IMR-90 (cell line): ENCODE measurements at regions not wholly inside any gene's neighbourhood (a gene's known extent, or its start where the extent isn't known, plus 50 kb on each side); places are given as distances from the start of the nearest gene placed in this dataset.

Source experiments
- ATAC-seq: fragments of 200-7000 bp; cut with Tn5 transposase; 2 replicates; pipeline ENCODE4 v1.9.1; 2020; ENCODE audit warnings: low read depth, mild to moderate bottlenecking, moderate library complexity
- BruUV-seq: library from RNA; stranded (reverse); fragments of 400-500 nt; replicated peaks from 2 replicates; lab custom pipeline; 2021; lab: Mats Ljungman, UMichigan
- CTCF ChIA-PET: fragments of 300-600 bp; formaldehyde crosslinking; extraction: SDS; loops from one replicate; lab custom pipeline; 2021; ENCODE audit warnings: antibody characterized with exemption; lab: Yijun Ruan, JAX
- POLR2A ChIA-PET: fragments of 300-600 bp; sonication (Branson Sonifier 250); formaldehyde crosslinking; loops from one replicate; lab custom pipeline; 2022; ENCODE audit warnings: antibody characterized with exemption; ENCODE audit not compliant: unreplicated experiment; lab: Charles Lee
- DNase-seq: peaks from one replicate; pipeline ENCODE4 v3.0.0; 2013
- H2AFZ ChIP-seq: replicated peaks from 2 replicates; pipeline ENCODE3; 2013; ENCODE audit warnings: low read length, mild to moderate bottlenecking; ENCODE audit not compliant: poor library complexity
- H2AK5ac ChIP-seq: 2 replicates; pipeline ENCODE4 v1.6.1; 2013; ENCODE audit warnings: low read depth, low read length, inconsistent platforms
- H2AK9ac ChIP-seq: replicated peaks from 2 replicates; pipeline ENCODE3; 2013; ENCODE audit warnings: mild to moderate bottlenecking, low read depth, low read length, moderate library complexity; ENCODE audit not compliant: poor library complexity
- H2BK120ac ChIP-seq: 2 replicates; pipeline ENCODE4 v1.6.1; 2013; ENCODE audit warnings: low read depth, low read length, inconsistent platforms
- H2BK15ac ChIP-seq: 3 replicates; pipeline ENCODE4 v1.6.1; 2013; ENCODE audit warnings: low read depth, low read length, inconsistent platforms
- H2BK20ac ChIP-seq: 2 replicates; pipeline ENCODE4 v1.6.1; 2013; ENCODE audit warnings: low read depth, mild to moderate bottlenecking, inconsistent platforms, low read length, moderate library complexity
- H2BK5ac ChIP-seq: 2 replicates; pipeline ENCODE4 v1.6.1; 2013; ENCODE audit warnings: mild to moderate bottlenecking, low read depth, low read length, inconsistent platforms; ENCODE audit not compliant: poor library complexity, severe bottlenecking
- H3K14ac ChIP-seq: replicated peaks from 2 replicates; pipeline ENCODE4 v1.6.1; 2013; ENCODE audit warnings: low read depth, low read length, inconsistent platforms
- H3K18ac ChIP-seq: 2 replicates; pipeline ENCODE4 v1.6.1; 2013; ENCODE audit warnings: low read depth, low read length, control low read depth
- H3K23ac ChIP-seq: 2 replicates; pipeline ENCODE4 v1.6.1; 2013; ENCODE audit warnings: low read depth, low read length, inconsistent platforms
- H3K27ac ChIP-seq: 2 replicates; pipeline ENCODE4 v1.5.1; 2013; ENCODE audit warnings: mild to moderate bottlenecking, control low read depth, low read length; ENCODE audit not compliant: insufficient read depth
- H3K27me3 ChIP-seq: 2 replicates; pipeline ENCODE4 v1.6.1; 2013; ENCODE audit warnings: low read length; ENCODE audit not compliant: control insufficient read depth, insufficient read depth
- H3K36me3 ChIP-seq: 2 replicates; pipeline ENCODE4 v1.6.1; 2013; ENCODE audit warnings: low read length, mixed read lengths; ENCODE audit not compliant: control insufficient read depth, insufficient read depth
- H3K4ac ChIP-seq: 2 replicates; pipeline ENCODE4 v1.6.1; 2013; ENCODE audit warnings: low read depth, low read length, inconsistent platforms
- H3K4me1 ChIP-seq: 2 replicates; pipeline ENCODE4 v1.6.1; 2013; ENCODE audit warnings: low read length, mixed read lengths; ENCODE audit not compliant: control insufficient read depth, insufficient read depth
- H3K4me2 ChIP-seq: 2 replicates; pipeline ENCODE4 v1.6.1; 2013; ENCODE audit warnings: low read depth, mild to moderate bottlenecking, control low read depth, low read length, moderate library complexity
- H3K4me3 ChIP-seq: 2 replicates; pipeline ENCODE4 v1.5.1; 2013; ENCODE audit warnings: low read depth, mild to moderate bottlenecking, control low read depth, low read length, moderate library complexity; ENCODE audit not compliant: insufficient read depth
- H3K56ac ChIP-seq: 2 replicates; pipeline ENCODE4 v1.6.1; 2013; ENCODE audit warnings: low read length, inconsistent platforms; ENCODE audit not compliant: insufficient read depth; ENCODE audit errors: extremely low read depth
- H3K79me1 ChIP-seq, 2 experiments: 2 replicates each; pipeline ENCODE4 v1.6.1; 2013; ENCODE audit warnings: low read length in 2 of 2, inconsistent platforms in 1 of 2, low read depth in 1 of 2
- H3K9ac ChIP-seq: 2 replicates; pipeline ENCODE4 v1.6.1; 2013; ENCODE audit warnings: low read depth, low read length, control low read depth
- H3K9me1 ChIP-seq: 2 replicates; pipeline ENCODE4 v1.6.1; 2013; ENCODE audit warnings: low read length, inconsistent platforms; ENCODE audit not compliant: insufficient read depth
- H3K9me3 ChIP-seq: 2 replicates; pipeline ENCODE4 v1.6.1; 2013; ENCODE audit warnings: low read length; ENCODE audit not compliant: control insufficient read depth, insufficient read depth
- H4K20me1 ChIP-seq: 2 replicates; pipeline ENCODE4 v1.6.1; 2013; ENCODE audit warnings: low read length, inconsistent platforms; ENCODE audit not compliant: insufficient read depth
- H4K5ac ChIP-seq: 2 replicates; pipeline ENCODE4 v1.6.1; 2013; ENCODE audit warnings: mild to moderate bottlenecking, low read depth, low read length, control low read depth
- H4K8ac ChIP-seq, 2 experiments: 2 replicates each; pipeline ENCODE4 v1.6.1; 2013; ENCODE audit warnings: low read depth in 2 of 2, low read length in 2 of 2, control low read depth in 1 of 2, inconsistent platforms in 1 of 2
- H4K91ac ChIP-seq: 2 replicates; pipeline ENCODE4 v1.6.1; 2013; ENCODE audit warnings: low read depth, low read length, inconsistent platforms; ENCODE audit not compliant: insufficient read depth
- BHLHE40 ChIP-seq: fragments of 150-350 bp; IDR thresholded peaks from 2 replicates; pipeline ENCODE4 v1.6.1; 2016; ENCODE audit warnings: mild to moderate bottlenecking, low read depth, low read length
- CEBPB ChIP-seq: IDR thresholded peaks from 2 replicates; pipeline ENCODE4 v1.6.1; 2012; ENCODE audit warnings: low read depth, low read length, improper control_type of control experiment
- CHD1 ChIP-seq: IDR thresholded peaks from 2 replicates; pipeline ENCODE4 v1.6.1; 2012; ENCODE audit warnings: low read depth, low read length, improper control_type of control experiment
- FOS ChIP-seq: fragments of 150-350 bp; IDR thresholded peaks from 2 replicates; pipeline ENCODE4 v1.6.1; 2016; ENCODE audit warnings: low read depth, low read length
- MAFK ChIP-seq: IDR thresholded peaks from 2 replicates; pipeline ENCODE4 v1.6.1; 2012; ENCODE audit warnings: low read depth, low read length, improper control_type of control experiment
- MAZ ChIP-seq: IDR thresholded peaks from 2 replicates; pipeline ENCODE4 v1.6.1; 2012; ENCODE audit warnings: low read depth, mild to moderate bottlenecking, low read length, improper control_type of control experiment, moderate library complexity, borderline replicate concordance
- MXI1 ChIP-seq: IDR thresholded peaks from 2 replicates; pipeline ENCODE4 v1.6.1; 2012; ENCODE audit warnings: low read depth, mild to moderate bottlenecking, low read length, moderate library complexity, borderline replicate concordance
- NFE2L2 ChIP-seq: fragments of 150-350 bp; IDR thresholded peaks from 2 replicates; pipeline ENCODE4 v1.6.1; 2016; ENCODE audit warnings: low read depth, mild to moderate bottlenecking, low read length
- RAD21 ChIP-seq: IDR thresholded peaks from 2 replicates; pipeline ENCODE4 v1.6.1; 2012; ENCODE audit warnings: low read length, improper control_type of control experiment
- RCOR1 ChIP-seq: IDR thresholded peaks from 2 replicates; pipeline ENCODE4 v1.6.1; 2012; ENCODE audit warnings: mild to moderate bottlenecking, low read length, improper control_type of control experiment; ENCODE audit not compliant: insufficient replicate concordance
- RFX5 ChIP-seq: IDR thresholded peaks from 2 replicates; pipeline ENCODE4 v1.8.0; 2012; ENCODE audit warnings: low read depth, mild to moderate bottlenecking, low read length, moderate library complexity
- SMC3 ChIP-seq: fragments of 150-350 bp; IDR thresholded peaks from 2 replicates; pipeline ENCODE4 v1.6.1; 2016; ENCODE audit warnings: low read depth, mild to moderate bottlenecking, antibody characterized with exemption, low read length, moderate library complexity
- WGBS, 2 experiments: methylation state at CpG; one replicate each; pipeline versions ENCODE4 v1.1.5 to v1.1.7; 2013; ENCODE audit warnings: missing lambda C conversion rate in 2 of 2; ENCODE audit not compliant: insufficient read length in 1 of 2; ENCODE audit errors: extremely low coverage in 2 of 2; 5-methylcytosine and 5-hydroxymethylcytosine counted together
- dilution Hi-C: fragments of 300-500 bp; cut with HindIII; formaldehyde crosslinking; loops from one replicate; pipeline ENCODE4 v1.14.3; 2018; ENCODE audit warnings: low sequenced_read_pairs; ENCODE audit not compliant: unreplicated experiment
- in situ Hi-C: fragments of 300-500 bp; cut with MboI; formaldehyde crosslinking; loops from 3 replicates; pipeline ENCODE4 v1.14.3; 2019; ENCODE audit warnings: low sequenced_read_pairs, inconsistent platforms, mixed read lengths
- intact Hi-C: fragments of 100-400 bp; cut with micrococcal nuclease; formaldehyde crosslinking; loops from 2 replicates; pipeline ENCODE4 v1.10.0; 2022
- TF ChIP-seq, protein P1 (sequence below): fragments of 150-350 bp; IDR thresholded peaks from 2 replicates; pipeline ENCODE4 v1.6.1; 2016; ENCODE audit warnings: low read depth, mild to moderate bottlenecking, low read length, moderate library complexity, borderline replicate concordance
- TF ChIP-seq, protein P2 (sequence below): conservative IDR thresholded peaks from 2 replicates; pipeline ENCODE4 v1.5.1; 2012; ENCODE audit warnings: mild to moderate bottlenecking, low read depth, low read length, improper control_type of control experiment

- CTCF ChIA-PET = interaction anchor here (0.7 kb wide), 1 partner anchor 558 kb away, joined by 6 read pairs; no protein-coding TSS in a partner anchor
- H2BK20ac ChIP-seq = no peak overlapping the region
- intact Hi-C loops (no loop called here), dilution Hi-C loops (no loop called here), in situ Hi-C loops (no loop called here)
- H3K4me2 ChIP-seq = no peak overlapping the region
- no peak overlapping the region for H2BK120ac ChIP-seq
- H3K9me1 ChIP-seq = no peaks in the 10 kb centered on the region
- H2BK5ac ChIP-seq = no peak overlapping the region
- no peak overlapping the region for H2AK5ac ChIP-seq
- H4K20me1 ChIP-seq = no peaks in the 10 kb centered on the region
- H2AFZ ChIP-seq = no peak overlapping the region
- H3K56ac ChIP-seq = no peak overlapping the region
- H4K91ac ChIP-seq = no peak overlapping the region
- no peaks in the 10 kb centered on the region for H3K4me1 ChIP-seq
- H4K8ac ChIP-seq = no peak overlapping the region
- no peak overlapping the region for H3K9ac ChIP-seq
- H3K14ac ChIP-seq = no peak overlapping the region
- no peak overlapping the region for H2BK15ac ChIP-seq
- ATAC-seq = no peak
- H3K4me3 ChIP-seq = no peak overlapping the region
- no peak overlapping the region for H2AK9ac ChIP-seq
- DNase-seq = no peak
- no CpG with 5 or more reads among the region's 2 CpGs for WGBS, 2 experiments
- H3K18ac ChIP-seq = no peak overlapping the region
- BruUV-seq = no TSS peak
- no peak overlapping the region for H4K5ac ChIP-seq
- H3K79me1 ChIP-seq = no peaks in the 10 kb centered on the region
- no peaks in the 10 kb centered on the region for H3K36me3 ChIP-seq
- no peaks in the 10 kb centered on the region for H3K27me3 ChIP-seq
- POLR2A ChIA-PET = no interaction called here
- no peak overlapping the region for H3K23ac ChIP-seq
- no peaks in the 10 kb centered on the region for H3K9me3 ChIP-seq
- TF ChIP-seq FOS (no peak), NFE2L2 (no peak), RCOR1 (no peak), MAFK (no peak), SMC3 (no peak), RFX5 (no peak), CEBPB (no peak), RAD21 (no peak), BHLHE40 (no peak), MAZ (no peak), MXI1 (no peak), CHD1 (no peak)
- TF ChIP-seq, protein P1, sequence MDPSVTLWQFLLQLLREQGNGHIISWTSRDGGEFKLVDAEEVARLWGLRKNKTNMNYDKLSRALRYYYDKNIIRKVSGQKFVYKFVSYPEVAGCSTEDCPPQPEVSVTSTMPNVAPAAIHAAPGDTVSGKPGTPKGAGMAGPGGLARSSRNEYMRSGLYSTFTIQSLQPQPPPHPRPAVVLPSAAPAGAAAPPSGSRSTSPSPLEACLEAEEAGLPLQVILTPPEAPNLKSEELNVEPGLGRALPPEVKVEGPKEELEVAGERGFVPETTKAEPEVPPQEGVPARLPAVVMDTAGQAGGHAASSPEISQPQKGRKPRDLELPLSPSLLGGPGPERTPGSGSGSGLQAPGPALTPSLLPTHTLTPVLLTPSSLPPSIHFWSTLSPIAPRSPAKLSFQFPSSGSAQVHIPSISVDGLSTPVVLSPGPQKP = no peak
- TF ChIP-seq, protein P2, sequence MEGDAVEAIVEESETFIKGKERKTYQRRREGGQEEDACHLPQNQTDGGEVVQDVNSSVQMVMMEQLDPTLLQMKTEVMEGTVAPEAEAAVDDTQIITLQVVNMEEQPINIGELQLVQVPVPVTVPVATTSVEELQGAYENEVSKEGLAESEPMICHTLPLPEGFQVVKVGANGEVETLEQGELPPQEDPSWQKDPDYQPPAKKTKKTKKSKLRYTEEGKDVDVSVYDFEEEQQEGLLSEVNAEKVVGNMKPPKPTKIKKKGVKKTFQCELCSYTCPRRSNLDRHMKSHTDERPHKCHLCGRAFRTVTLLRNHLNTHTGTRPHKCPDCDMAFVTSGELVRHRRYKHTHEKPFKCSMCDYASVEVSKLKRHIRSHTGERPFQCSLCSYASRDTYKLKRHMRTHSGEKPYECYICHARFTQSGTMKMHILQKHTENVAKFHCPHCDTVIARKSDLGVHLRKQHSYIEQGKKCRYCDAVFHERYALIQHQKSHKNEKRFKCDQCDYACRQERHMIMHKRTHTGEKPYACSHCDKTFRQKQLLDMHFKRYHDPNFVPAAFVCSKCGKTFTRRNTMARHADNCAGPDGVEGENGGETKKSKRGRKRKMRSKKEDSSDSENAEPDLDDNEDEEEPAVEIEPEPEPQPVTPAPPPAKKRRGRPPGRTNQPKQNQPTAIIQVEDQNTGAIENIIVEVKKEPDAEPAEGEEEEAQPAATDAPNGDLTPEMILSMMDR = no peak
- no peak overlapping the region for H3K27ac ChIP-seq
- H3K4ac ChIP-seq = no peak overlapping the region
Measured at GRCh38 chr4:134313591-134313990, 112.0 kb upstream of the PABPC4L start.
